Adrenal gland (tissue), 9 donors: ENCODE measurements at regions not wholly inside any gene's neighbourhood (a gene's known extent, or its start where the extent isn't known, plus 50 kb on each side); places are given as distances from the start of the nearest gene placed in this dataset.

Experiments used
- DNase-seq, 7 donors: peaks; one replicate each; pipeline ENCODE4 v3.0.0-alpha.2; 2019 to 2020
- H3K27ac ChIP-seq, 5 donors: fragments of 200-600 bp; sonication (generic) in 4 of 5; 1 replicate in 3 of 5; 2 replicates in 2 of 5; pipeline versions ENCODE4 v1.5.1 to v1.8.0; 2016 to 2020; ENCODE audit warnings: mild to moderate bottlenecking in 1 of 5
- H3K27me3 ChIP-seq: fragments of 200-600 bp; 2 replicates; pipeline ENCODE4 v1.8.0; 2021
- H3K36me3 ChIP-seq, 2 donors: fragments of 200-600 bp; replicated peaks in 1 of 2; 1 replicate in 1 of 2; 2 replicates in 1 of 2; pipeline versions ENCODE4 v1.5.1 to v1.8.0; 2018 to 2022
- H3K4me1 ChIP-seq, 2 donors: fragments of 200-600 bp; replicated peaks in 1 of 2; 1 replicate in 1 of 2; 2 replicates in 1 of 2; pipeline versions ENCODE4 v1.5.1 to v1.8.0; 2018 to 2021
- H3K4me3 ChIP-seq, 4 donors: fragments of 200-600 bp; sonication (generic) in 3 of 4; one replicate each; pipeline ENCODE4 v1.5.1; 2016 to 2018
- H3K9me3 ChIP-seq, 3 donors: fragments of 200-600 bp; sonication (generic) in 1 of 3; replicated peaks in 1 of 3; 1 replicate in 2 of 3; 2 replicates in 1 of 3; pipeline versions ENCODE4 v1.5.1 to v1.8.0; 2016 to 2021
- CTCF ChIP-seq, 6 experiments: fragments of 450-650 bp in 4 of 6; fragments of 200-600 bp in 2 of 6; sonication (generic) in 1 of 6; IDR thresholded peaks; 1 replicate in 5 of 6; 2 replicates in 1 of 6; pipeline versions ENCODE4 v1.5.1 to v1.8.0; 2016 to 2021; ENCODE audit warnings: antibody characterized with exemption in 6 of 6, mild to moderate bottlenecking in 2 of 6, moderate library complexity in 1 of 6
- POLR2A ChIP-seq, 2 donors: fragments of 450-650 bp; IDR thresholded peaks; one replicate each; pipeline ENCODE4 v1.6.1; 2017; ENCODE audit warnings: antibody characterized with exemption in 2 of 2, mild to moderate bottlenecking in 2 of 2, moderate library complexity in 1 of 2
- WGBS, 4 donors: extraction: QIAGEN DNeasy Blood & Tissue Kit in 2 of 4; methylation state at CpG; one replicate each; pipeline versions ENCODE4 v1.1.5 to v1.1.7; 2013 to 2017; 5-methylcytosine and 5-hydroxymethylcytosine counted together
- intact Hi-C, 2 donors: fragments of 100-400 bp; cut with DNase I; formaldehyde crosslinking; loops; one replicate each; pipeline versions ENCODE4 v1.14.1 to v1.15.0; 2022 to 2023
- donor health status: healthy with polysubstance abuse.
- donor health status: Bipolar disorder and iron deficiency.
- donor health status: DM: yes; HTN: yes; CAD: no.
- donor health status: DM: no; HTN: no; CAD: no.
- donor health status: DM: no; HTN: no; CAD: no.

GRCh38 chr4:135250040-135250439 is 1048.5 kb upstream of the PABPC4L start:
- intact Hi-C loops = no loop called here
- Histone ChIP-seq H3K4me1 (no peaks in the 10 kb centered on the region), H3K4me3 (no peak overlapping the region), H3K27me3 (no peaks in the 10 kb centered on the region), H3K27ac (no peak overlapping the region), H3K9me3 (no peaks in the 10 kb centered on the region), H3K36me3 (no peaks in the 10 kb centered on the region)
- no peak for TF ChIP-seq POLR2A (IDR thresholded peaks at IDR 0.05)
- no peak for TF ChIP-seq CTCF (IDR thresholded peaks at IDR 0.05)
- DNase-seq = no peak
- WGBS, 4 donors = 36 to 68% (median 46%) methylated on average over 1 of the region's 1 CpG

- H3K4me3 ChIP-seq = no peak overlapping the region
- H3K27me3 ChIP-seq = no peaks in the 10 kb centered on the region
- 52 to 62% (median 58%) methylated on average over 5 of the region's 5 CpGs for WGBS, 4 donors
- no peaks in the 10 kb centered on the region for H3K36me3 ChIP-seq
- TF ChIP-seq POLR2A (IDR thresholded peaks at IDR 0.05) = no peak
- no peak for TF ChIP-seq CTCF (IDR thresholded peaks at IDR 0.05)
- no peak overlapping the region for H3K27ac ChIP-seq
- no peaks in the 10 kb centered on the region for H3K9me3 ChIP-seq
- no peak for DNase-seq
- intact Hi-C loops = no loop called here
- H3K4me1 ChIP-seq = no peaks in the 10 kb centered on the region
These were observed 1047.4 kb upstream of the PABPC4L start for GRCh38 chr4:135249024-135249423.

- WGBS, 4 donors = 59 to 73% (median 62%) methylated on average over 2 of the region's 2 CpGs
- Histone ChIP-seq H3K27me3 (no peaks in the 10 kb centered on the region), H3K9me3 (no peaks in the 10 kb centered on the region), H3K27ac (no peak overlapping the region), H3K4me1 (no peaks in the 10 kb centered on the region), H3K36me3 (no peaks in the 10 kb centered on the region), H3K4me3 (no peak overlapping the region)
- no peak for TF ChIP-seq POLR2A (IDR thresholded peaks at IDR 0.05)
- TF ChIP-seq CTCF (IDR thresholded peaks at IDR 0.05) = no peak
- DNase-seq = no peak
- intact Hi-C loops = no loop called here
These were observed 1043.1 kb upstream of the PABPC4L start for GRCh38 chr4:135244696-135245095.

GRCh38 chr4:135244056-135244455 is 1042.5 kb upstream of the PABPC4L start:
- 35 to 56% (median 53%) methylated on average over 1 of the region's 1 CpG for WGBS, 4 donors
- no peaks in the 10 kb centered on the region for H3K4me1 ChIP-seq
- TF ChIP-seq POLR2A (IDR thresholded peaks at IDR 0.05) (no peak), CTCF (IDR thresholded peaks at IDR 0.05) (no peak)
- no peaks in the 10 kb centered on the region for H3K36me3 ChIP-seq
- no peaks in the 10 kb centered on the region for H3K27me3 ChIP-seq
- no peaks in the 10 kb centered on the region for H3K9me3 ChIP-seq
- no peak for DNase-seq
- intact Hi-C loops = no loop called here
- no peak overlapping the region for H3K27ac ChIP-seq
- H3K4me3 ChIP-seq = no peak overlapping the region
